Esophagus muscularis mucosa (tissue), 4 donors: ENCODE measurements at regions not wholly inside any gene's neighbourhood (a gene's known extent, or its start where the extent isn't known, plus 50 kb on each side); places are given as distances from the start of the nearest gene placed in this dataset.

Source experiments
- DNase-seq: peaks from one replicate; pipeline ENCODE4 v3.0.0-alpha.2; 2017; ENCODE audit errors: extremely low spot score
- H3K27ac ChIP-seq, 4 donors: fragments of 200-600 bp; sonication (generic); replicated peaks in 1 of 4; 1 replicate in 3 of 4; 2 replicates in 1 of 4; pipeline ENCODE4 v1.5.1; 2016 to 2019; ENCODE audit warnings: mild to moderate bottlenecking in 1 of 4
- H3K27me3 ChIP-seq, 4 donors: fragments of 200-600 bp; sonication (generic); one replicate each; pipeline versions ENCODE4 v1.5.1 to v1.6.0; 2016 to 2019
- H3K36me3 ChIP-seq, 4 donors: fragments of 200-600 bp; sonication (generic); one replicate each; pipeline ENCODE4 v1.5.1; 2016 to 2019
- H3K4me1 ChIP-seq, 4 donors: fragments of 200-600 bp; sonication (generic); one replicate each; pipeline ENCODE4 v1.5.1; 2016 to 2019
- H3K4me3 ChIP-seq, 4 donors: fragments of 200-600 bp; sonication (generic); 1 replicate in 2 of 4; 2 replicates in 2 of 4; pipeline ENCODE4 v1.5.1; 2016 to 2019; ENCODE audit warnings: mild to moderate bottlenecking in 4 of 4, moderate library complexity in 1 of 4
- H3K9me3 ChIP-seq, 4 donors: fragments of 200-600 bp; sonication (generic); 1 replicate in 3 of 4; 2 replicates in 1 of 4; pipeline ENCODE4 v1.5.1; 2016 to 2019
- CTCF ChIP-seq, 3 experiments: fragments of 200-600 bp in 2 of 3; fragments of 450-650 bp in 1 of 3; sonication (generic) in 2 of 3; IDR thresholded peaks; one replicate each; pipeline ENCODE4 v1.5.1; 2017 to 2019; ENCODE audit warnings: antibody characterized with exemption in 3 of 3, mild to moderate bottlenecking in 2 of 3, moderate library complexity in 1 of 3
- EP300 ChIP-seq: sonication (generic); formaldehyde crosslinking; IDR thresholded peaks from one replicate; pipeline ENCODE4 v1.6.1; 2017; ENCODE audit warnings: antibody characterized with exemption
- POLR2A ChIP-seq: fragments of 450-650 bp; IDR thresholded peaks from one replicate; pipeline ENCODE4 v1.6.1; 2017; ENCODE audit warnings: antibody characterized with exemption, moderate library complexity, mild to moderate bottlenecking, low read depth
- POLR2AphosphoS5 ChIP-seq, 2 donors: sonication (generic); formaldehyde crosslinking; IDR thresholded peaks; one replicate each; pipeline ENCODE4 v1.6.1; 2017; ENCODE audit warnings: antibody characterized with exemption in 2 of 2
- WGBS: methylation state at CpG from one replicate; pipeline ENCODE4 v1.1.5; 2018; 5-methylcytosine and 5-hydroxymethylcytosine counted together
- intact Hi-C: fragments of 100-400 bp; cut with DNase I; formaldehyde crosslinking; loops from one replicate; pipeline ENCODE4 v1.15.1; 2023

- no peak for DNase-seq
- Histone ChIP-seq H3K9me3 (peaks cover 0 to 11% (median 7%) of the 10 kb centered on the region in 4 donors), H3K36me3 (no peaks in the 10 kb centered on the region), H3K4me3 (no peak overlapping the region), H3K27ac (no peak overlapping the region), H3K27me3 (no peaks in the 10 kb centered on the region), H3K4me1 (peaks cover 7 to 21% (median 9%) of the 10 kb centered on the region in 4 donors)
- intact Hi-C loops, result no loop called here
- WGBS, result 53% methylated on average over 2 of the region's 2 CpGs
- no peak for TF ChIP-seq EP300
- no peak for TF ChIP-seq POLR2AphosphoS5 (IDR thresholded peaks at IDR 0.05)
- no peak for TF ChIP-seq POLR2A
- TF ChIP-seq CTCF (IDR thresholded peaks at IDR 0.05), result no peak
Measured at GRCh38 chr4:17164666-17165065, 266.2 kb upstream of the LDB2 start.

GRCh38 chr4:17163156-17163771 is 264.8 kb upstream of the LDB2 start:
- H3K27me3 ChIP-seq, result no peaks in the 10 kb centered on the region
- TF ChIP-seq POLR2A, result no peak
- TF ChIP-seq CTCF (IDR thresholded peaks at IDR 0.05), result no peak
- no peak for TF ChIP-seq EP300
- no peak for TF ChIP-seq POLR2AphosphoS5 (IDR thresholded peaks at IDR 0.05)
- H3K4me1 ChIP-seq, result peaks cover 1 to 17% (median 2%) of the 10 kb centered on the region in 4 donors
- no peak for DNase-seq
- no peak overlapping the region for H3K27ac ChIP-seq
- intact Hi-C loops, result no loop called here
- H3K4me3 ChIP-seq, result no peak overlapping the region
- no peaks in the 10 kb centered on the region for H3K36me3 ChIP-seq
- peaks cover 0 to 11% (median 7%) of the 10 kb centered on the region in 4 donors for H3K9me3 ChIP-seq
- 97% methylated on average over 3 of the region's 3 CpGs for WGBS

GRCh38 chr4:17157304-17157703 is 258.9 kb upstream of the LDB2 start:
- 77% methylated on average over 4 of the region's 4 CpGs for WGBS
- H3K4me3 ChIP-seq, result no peak overlapping the region
- intact Hi-C loops, result no loop called here
- H3K27me3 ChIP-seq, result no peaks in the 10 kb centered on the region
- TF ChIP-seq POLR2AphosphoS5 (IDR thresholded peaks at IDR 0.05) (no peak), EP300 (no peak), CTCF (IDR thresholded peaks at IDR 0.05) (no peak), POLR2A (no peak)
- H3K9me3 ChIP-seq, result peaks cover 0 to 10% (median 7%) of the 10 kb centered on the region in 4 donors
- no peaks in the 10 kb centered on the region for H3K36me3 ChIP-seq
- DNase-seq, result no peak
- no peaks in the 10 kb centered on the region for H3K4me1 ChIP-seq
- H3K27ac ChIP-seq, result no peak overlapping the region

- no peaks in the 10 kb centered on the region for H3K4me1 ChIP-seq
- no peaks in the 10 kb centered on the region for H3K36me3 ChIP-seq
- H3K27ac ChIP-seq, result no peak overlapping the region
- no peaks in the 10 kb centered on the region for H3K9me3 ChIP-seq
- intact Hi-C loops, result no loop called here
- no peak for TF ChIP-seq POLR2A
- no peak for TF ChIP-seq POLR2AphosphoS5 (IDR thresholded peaks at IDR 0.05)
- no peak for TF ChIP-seq EP300
- TF ChIP-seq CTCF (IDR thresholded peaks at IDR 0.05), result no peak
- no peak for DNase-seq
- H3K27me3 ChIP-seq, result no peaks in the 10 kb centered on the region
- H3K4me3 ChIP-seq, result no peak overlapping the region
Measured at GRCh38 chr4:17155486-17155885, 257.0 kb upstream of the LDB2 start.

- no peaks in the 10 kb centered on the region for H3K9me3 ChIP-seq
- 87% methylated on average over 6 of the region's 6 CpGs for WGBS
- intact Hi-C loops, result no loop called here
Measured at GRCh38 chr4:17153572-17153971, 255.1 kb upstream of the LDB2 start.

More at GRCh38 chr4:17153572-17153971, 255.1 kb upstream of the LDB2 start:
- no peak for DNase-seq
- H3K36me3 ChIP-seq, result no peaks in the 10 kb centered on the region
- no peak overlapping the region for H3K27ac ChIP-seq
- no peaks in the 10 kb centered on the region for H3K27me3 ChIP-seq
- no peak overlapping the region for H3K4me3 ChIP-seq
- no peak for TF ChIP-seq POLR2A
- no peak for TF ChIP-seq CTCF (IDR thresholded peaks at IDR 0.05)
- TF ChIP-seq EP300, result no peak
- no peak for TF ChIP-seq POLR2AphosphoS5 (IDR thresholded peaks at IDR 0.05)
- H3K4me1 ChIP-seq, result no peaks in the 10 kb centered on the region
